Activated CD8-positive, alpha-beta memory T cell treated with anti-CD3 and anti-CD28 coated beads, Interleukin-2, amount 10 ng/mL, durations not matched to agents 7 days and 5 days (primary cell): ENCODE measurements at regions not wholly inside any gene's neighbourhood (a gene's known extent, or its start where the extent isn't known, plus 50 kb on each side); places are given as distances from the start of the nearest gene placed in this dataset.
"Not testable (repeated sequence)": the region's sequence is repeated elsewhere in the genome, so short reads cannot be mapped to it uniquely, and the experiment has no call there.

ENCODE experiments used
- ATAC-seq: fragments of 150-1000 bp; cut with Tn5 transposase; one replicate; pipeline ENCODE4 v1.10.0; 2021; ENCODE audit warnings: moderate library complexity
- CTCF ChIA-PET: fragments of 350-600 bp; sonication (Branson Sonifier 250); formaldehyde crosslinking; loops from one replicate; lab custom pipeline; 2021; ENCODE audit warnings: antibody characterized with exemption; lab: Charles Lee
- DNase-seq: peaks from one replicate; pipeline ENCODE4 v3.0.0-alpha.2; 2020
- H3K27ac Mint-ChIP-seq: one replicate; pipeline ENCODE4 v1.8.0; 2021; ENCODE audit warnings: mild to moderate bottlenecking, mixed read lengths
- H3K27me3 Mint-ChIP-seq: one replicate; pipeline ENCODE4 v1.8.0; 2021; ENCODE audit warnings: mixed read lengths
- H3K36me3 Mint-ChIP-seq: one replicate; pipeline ENCODE4 v1.8.0; 2021; ENCODE audit warnings: mild to moderate bottlenecking, mixed read lengths
- H3K4me1 Mint-ChIP-seq: one replicate; pipeline ENCODE4 v1.8.0; 2021; ENCODE audit warnings: mixed read lengths
- H3K4me3 Mint-ChIP-seq: one replicate; pipeline ENCODE4 v1.8.0; 2021; ENCODE audit warnings: mild to moderate bottlenecking, moderate library complexity, mixed read lengths
- H3K9me3 Mint-ChIP-seq: one replicate; pipeline ENCODE4 v1.8.0; 2022; ENCODE audit warnings: low read depth, mixed read lengths

DNA sequence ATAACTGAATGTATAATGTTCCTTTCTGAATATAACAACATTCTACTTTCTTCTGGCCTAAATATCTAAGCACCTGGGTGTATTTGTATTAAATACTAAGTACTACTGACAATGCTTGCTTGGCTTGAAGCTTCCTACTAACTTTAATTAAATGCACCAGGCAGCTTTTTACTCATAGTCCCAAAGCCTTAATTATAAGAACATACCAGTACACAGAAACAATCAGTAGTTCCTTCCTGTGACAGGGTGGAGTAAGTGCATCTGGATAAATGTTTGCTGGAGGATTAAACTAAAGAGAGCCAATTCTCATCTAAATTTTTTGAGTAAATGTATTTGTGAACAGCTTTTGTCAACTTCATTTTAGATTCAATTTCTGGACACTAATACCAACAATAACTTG lies 558.6 kb upstream of the SEMA6A start:
- H3K4me3 Mint-ChIP-seq = no peak overlapping the region
- no peaks in the 10 kb centered on the region for H3K36me3 Mint-ChIP-seq
- peaks cover 7% of the 10 kb centered on the region for H3K9me3 Mint-ChIP-seq
- CTCF ChIA-PET = no interaction called here
- H3K27ac Mint-ChIP-seq = no peak overlapping the region
- no peaks in the 10 kb centered on the region for H3K4me1 Mint-ChIP-seq
- no peaks in the 10 kb centered on the region for H3K27me3 Mint-ChIP-seq
- ATAC-seq (no peak), DNase-seq (no peak)

DNA sequence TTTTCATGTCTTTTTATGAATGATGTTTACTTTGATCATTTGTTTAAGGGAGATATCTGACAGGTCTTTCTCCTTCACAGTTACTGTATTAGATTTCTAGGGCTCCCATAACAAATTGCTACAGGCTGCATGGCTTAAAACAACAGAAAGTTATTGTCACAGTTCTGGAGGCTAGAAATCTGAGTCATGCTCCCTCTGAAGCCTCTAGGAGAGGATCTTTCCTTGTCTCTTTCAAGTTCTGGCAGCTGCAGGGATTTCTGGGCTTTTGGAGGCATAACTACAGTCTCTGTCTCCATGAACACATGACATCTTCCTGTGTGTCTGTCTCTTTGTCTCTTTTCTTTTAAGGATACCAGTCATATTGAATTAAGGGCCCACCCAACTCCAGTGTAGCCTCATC lies 557.3 kb upstream of the SEMA6A start:
- CTCF ChIA-PET = no interaction called here
- Mint-ChIP-seq H3K36me3 (no peaks in the 10 kb centered on the region), H3K4me1 (no peaks in the 10 kb centered on the region), H3K27me3 (no peaks in the 10 kb centered on the region), H3K27ac (no peak overlapping the region), H3K9me3 (peaks cover 7% of the 10 kb centered on the region), H3K4me3 (no peak overlapping the region)
- DNase-seq (no peak), ATAC-seq (no peak)

DNA sequence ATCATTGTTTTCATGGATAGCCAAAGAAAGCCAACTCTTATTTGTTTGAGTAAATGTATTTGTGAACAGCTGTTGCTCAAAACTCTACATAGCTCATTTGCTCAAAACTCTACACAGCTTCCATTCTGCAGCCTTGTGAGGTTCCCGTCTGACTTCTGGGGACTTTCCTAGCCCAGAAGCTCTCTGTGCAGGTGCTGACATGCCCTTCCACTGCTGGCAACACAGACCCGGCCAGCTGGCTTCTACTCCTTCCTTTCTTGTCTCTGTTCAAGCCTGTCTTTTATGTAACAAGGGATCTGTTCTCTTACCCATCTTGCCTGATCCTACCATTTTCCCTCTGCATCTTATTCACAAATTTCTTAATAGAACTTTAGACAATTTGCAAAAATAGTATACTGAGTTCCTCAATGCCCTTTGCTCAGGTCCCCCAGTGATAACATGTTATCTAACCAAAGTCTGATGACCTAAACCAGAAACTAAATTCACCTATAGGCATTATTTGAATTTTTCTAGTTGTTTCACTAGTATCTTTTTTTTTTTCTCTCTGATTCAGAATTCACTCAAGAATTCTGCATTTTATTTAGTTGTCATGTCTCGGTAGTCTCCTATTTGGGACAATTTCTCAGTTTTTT lies 556.5 kb upstream of the SEMA6A start:
- DNase-seq (no peak), ATAC-seq (no peak)
- Mint-ChIP-seq H3K4me3 (no peak overlapping the region), H3K27me3 (no peaks in the 10 kb centered on the region), H3K27ac (no peak overlapping the region), H3K36me3 (no peaks in the 10 kb centered on the region), H3K9me3 (peaks cover 7% of the 10 kb centered on the region), H3K4me1 (no peaks in the 10 kb centered on the region)
- CTCF ChIA-PET = no interaction called here

DNA sequence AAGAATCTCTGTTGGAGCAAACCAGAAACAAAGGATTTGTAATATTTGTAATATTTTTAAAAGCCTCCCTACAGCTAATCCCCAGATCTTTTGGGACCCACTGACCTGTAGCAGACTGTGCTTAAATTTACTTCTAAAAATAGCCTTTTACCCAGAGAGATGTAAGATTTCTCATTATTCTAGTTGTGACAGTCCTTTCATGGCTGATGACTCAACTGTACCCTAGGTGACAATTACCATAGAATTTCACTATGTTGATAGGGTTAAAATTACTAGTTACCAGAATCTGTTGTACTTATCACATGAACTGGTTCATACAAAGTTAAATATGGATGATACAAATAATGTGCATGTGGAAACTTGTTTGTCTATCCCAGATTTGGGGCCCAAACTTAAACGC lies 543.9 kb upstream of the SEMA6A start:
- no peak for ATAC-seq
- H3K4me1 Mint-ChIP-seq = no peaks in the 10 kb centered on the region
- DNase-seq = no peak

DNA sequence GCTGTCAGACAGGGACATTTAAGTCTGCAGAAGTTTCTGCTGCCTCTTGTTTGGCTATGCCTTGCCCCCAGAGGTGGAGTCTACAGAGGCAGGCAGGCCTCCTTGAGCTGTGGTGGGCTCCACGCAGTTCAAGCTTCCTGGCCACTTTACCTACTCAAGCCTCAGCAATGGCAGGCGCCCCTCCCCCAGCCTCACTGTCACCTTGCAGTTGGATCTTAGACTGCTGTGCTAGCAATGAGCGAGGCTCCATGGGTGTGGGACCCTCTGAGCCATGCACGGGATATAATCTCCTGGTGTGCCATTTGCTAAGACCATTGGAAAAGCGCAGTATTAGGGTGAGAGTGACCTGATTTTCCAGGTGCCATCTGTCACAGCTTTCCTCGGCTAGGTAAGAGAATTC lies 542.7 kb upstream of the SEMA6A start:
- ATAC-seq, H3K4me1 Mint-ChIP-seq, H3K4me3 Mint-ChIP-seq, H3K27me3 Mint-ChIP-seq, H3K9me3 Mint-ChIP-seq, H3K36me3 Mint-ChIP-seq, CTCF ChIA-PET, H3K27ac Mint-ChIP-seq, DNase-seq: not testable (repeated sequence)

More for the DNA sequence above, 543.9 kb upstream of the SEMA6A start:
- H3K27me3 Mint-ChIP-seq = no peaks in the 10 kb centered on the region
- H3K9me3 Mint-ChIP-seq = peaks cover 3% of the 10 kb centered on the region
- H3K27ac Mint-ChIP-seq = no peak overlapping the region
- no peaks in the 10 kb centered on the region for H3K36me3 Mint-ChIP-seq
- no peak overlapping the region for H3K4me3 Mint-ChIP-seq
- CTCF ChIA-PET = no interaction called here

DNA sequence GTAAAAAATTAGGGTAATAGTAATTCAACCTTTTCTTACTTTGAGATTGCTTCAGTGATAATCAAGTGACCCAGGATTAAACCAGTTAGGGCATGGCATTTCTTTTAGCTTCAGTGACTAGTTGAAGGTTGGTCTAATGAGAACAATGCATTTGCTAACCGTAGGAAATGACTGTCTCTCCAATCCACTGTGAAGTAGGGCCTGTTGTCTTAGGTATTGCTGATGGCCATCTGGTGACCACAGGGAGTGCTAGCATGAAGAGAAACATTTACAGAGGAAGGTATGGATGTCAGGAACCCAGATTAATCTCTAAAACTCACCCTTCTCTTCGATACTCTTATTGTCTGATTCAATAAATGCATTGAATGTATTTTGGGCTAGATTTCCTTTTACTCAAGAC lies 535.9 kb upstream of the SEMA6A start:
- Mint-ChIP-seq H3K4me3 (no peak overlapping the region), H3K9me3 (no peaks in the 10 kb centered on the region)
- CTCF ChIA-PET = no interaction called here

DNA sequence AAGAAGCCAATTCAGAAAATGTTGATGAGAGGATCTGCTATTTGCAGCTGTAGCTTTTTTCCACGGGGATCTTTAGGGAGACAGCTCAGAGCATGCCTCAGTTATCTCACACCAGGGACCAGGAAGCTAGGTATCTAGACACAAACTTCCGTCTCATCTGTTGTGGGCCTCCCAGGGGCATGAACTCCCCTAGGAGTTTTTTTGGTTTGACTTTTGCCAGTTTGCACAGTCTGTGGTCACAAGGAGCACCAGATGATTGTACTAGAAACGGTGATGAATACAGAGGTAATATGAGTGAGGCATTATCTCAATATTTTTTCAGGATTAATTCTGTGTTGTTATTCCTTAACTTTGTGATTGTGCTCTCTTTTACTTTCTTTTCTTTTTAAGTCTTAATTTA lies 533.2 kb upstream of the SEMA6A start:
- Mint-ChIP-seq H3K9me3 (no peaks in the 10 kb centered on the region), H3K4me1 (no peaks in the 10 kb centered on the region), H3K27me3 (no peaks in the 10 kb centered on the region), H3K4me3 (no peak overlapping the region), H3K36me3 (no peaks in the 10 kb centered on the region), H3K27ac (no peak overlapping the region)
- ATAC-seq (no peak), DNase-seq (no peak)
- CTCF ChIA-PET = no interaction called here

More for the DNA sequence above, 535.9 kb upstream of the SEMA6A start:
- Mint-ChIP-seq H3K4me1 (no peaks in the 10 kb centered on the region), H3K27ac (no peak overlapping the region), H3K36me3 (no peaks in the 10 kb centered on the region), H3K27me3 (no peaks in the 10 kb centered on the region)
- ATAC-seq (no peak), DNase-seq (no peak)

DNA sequence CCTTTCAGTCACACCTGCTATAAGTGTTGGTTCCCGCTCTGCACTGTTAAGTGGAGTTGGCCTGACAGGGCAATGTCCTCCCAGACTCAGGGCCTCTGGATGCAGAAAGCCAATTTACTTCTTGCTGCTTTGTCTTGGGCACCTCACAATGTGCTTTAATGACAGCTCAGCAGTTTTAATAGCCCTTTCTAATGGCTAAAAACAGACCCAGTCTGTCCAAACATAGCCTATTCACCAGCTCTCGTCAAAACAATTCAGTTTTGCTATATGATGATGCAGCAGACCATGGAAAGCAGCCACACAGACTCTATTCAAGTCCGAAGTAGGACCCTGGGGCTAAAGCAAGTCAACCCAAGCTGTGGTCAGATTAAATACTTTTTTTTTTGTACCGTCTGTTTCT lies 529.1 kb upstream of the SEMA6A start:
- Mint-ChIP-seq H3K27me3 (no peaks in the 10 kb centered on the region), H3K27ac (no peak overlapping the region)
- ATAC-seq = no peak

DNA sequence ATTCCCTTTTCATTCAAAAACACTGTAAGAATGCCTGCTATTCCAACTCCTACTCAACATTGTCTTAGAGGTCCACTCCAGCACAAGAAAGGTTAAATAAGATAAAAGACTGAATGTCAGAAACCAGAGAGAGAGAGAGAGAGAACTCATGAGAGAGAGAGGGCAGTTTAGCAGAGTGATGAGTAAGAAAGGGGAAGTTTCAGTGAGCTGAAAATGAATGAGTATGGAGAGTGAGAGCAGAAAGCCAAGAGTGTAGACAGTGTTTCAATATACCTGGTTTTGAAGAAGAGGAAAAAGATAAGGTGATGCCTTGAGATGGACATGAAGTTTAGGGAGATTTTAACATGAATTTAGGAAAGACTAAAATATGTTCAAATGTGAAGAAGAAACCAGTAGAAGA lies 528.0 kb upstream of the SEMA6A start:
- Mint-ChIP-seq H3K27me3 (no peaks in the 10 kb centered on the region), H3K27ac (no peak overlapping the region), H3K4me1 (no peaks in the 10 kb centered on the region), H3K4me3 (no peak overlapping the region), H3K36me3 (no peaks in the 10 kb centered on the region), H3K9me3 (peaks cover 1% of the 10 kb centered on the region)
- ATAC-seq = no peak
- DNase-seq = no peak
- CTCF ChIA-PET = no interaction called here

More for the DNA sequence above, 529.1 kb upstream of the SEMA6A start:
- peaks cover 1% of the 10 kb centered on the region for H3K9me3 Mint-ChIP-seq
- no peak for DNase-seq
- H3K36me3 Mint-ChIP-seq = no peaks in the 10 kb centered on the region
- H3K4me3 Mint-ChIP-seq = no peak overlapping the region
- H3K4me1 Mint-ChIP-seq = no peaks in the 10 kb centered on the region
- CTCF ChIA-PET = no interaction called here

DNA sequence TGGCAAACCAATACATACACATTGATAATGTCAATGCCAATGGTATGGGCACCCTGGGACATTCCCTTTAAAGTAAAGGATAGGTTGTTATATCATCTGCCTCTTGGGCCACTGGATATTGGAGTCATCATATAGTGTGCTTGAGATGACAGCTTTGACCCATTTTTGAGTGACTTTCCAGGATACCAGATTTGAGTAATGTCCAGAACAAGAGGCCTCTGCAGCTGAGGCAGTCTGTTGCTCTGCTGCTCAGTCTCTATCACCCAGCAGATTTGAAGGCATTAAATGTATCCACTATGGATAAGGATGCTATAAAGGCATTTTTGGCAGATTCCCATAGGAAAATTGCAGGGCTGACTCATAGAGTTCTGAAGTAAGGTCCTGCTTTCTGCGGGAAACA lies 525.6 kb upstream of the SEMA6A start:
- Mint-ChIP-seq H3K27ac (no peak overlapping the region), H3K27me3 (no peaks in the 10 kb centered on the region), H3K36me3 (no peaks in the 10 kb centered on the region), H3K4me3 (no peak overlapping the region), H3K9me3 (peaks cover 1% of the 10 kb centered on the region), H3K4me1 (no peaks in the 10 kb centered on the region)
- ATAC-seq = no peak
- no peak for DNase-seq
- CTCF ChIA-PET = no interaction called here

DNA sequence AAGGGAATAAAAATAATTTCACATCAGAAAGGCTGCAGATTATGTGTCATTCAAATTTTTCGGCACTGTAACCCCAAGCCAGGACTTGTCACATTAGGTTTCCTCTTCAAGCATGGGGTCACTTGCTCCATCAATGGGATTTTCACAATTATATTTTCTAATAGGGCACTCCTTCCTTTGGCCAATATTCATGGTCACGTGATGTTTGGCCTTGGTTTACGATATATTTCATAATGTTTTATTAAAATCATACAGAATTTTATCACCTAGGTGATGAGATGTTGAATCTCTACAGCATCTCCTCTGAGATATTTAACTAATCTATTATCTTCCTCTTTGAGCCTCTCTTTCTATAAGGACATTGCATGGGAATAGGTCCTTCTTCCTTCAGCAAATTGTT lies 523.5 kb upstream of the SEMA6A start:
- no peak overlapping the region for H3K4me3 Mint-ChIP-seq
- no peak for DNase-seq
- ATAC-seq = no peak
- no peaks in the 10 kb centered on the region for H3K36me3 Mint-ChIP-seq
- no peaks in the 10 kb centered on the region for H3K27me3 Mint-ChIP-seq
- H3K9me3 Mint-ChIP-seq = peaks cover 4% of the 10 kb centered on the region
- H3K27ac Mint-ChIP-seq = no peak overlapping the region
- no peaks in the 10 kb centered on the region for H3K4me1 Mint-ChIP-seq
- CTCF ChIA-PET = interaction anchor here (0.7 kb wide), 1 partner anchor 66 kb away, joined by 3 read pairs; no protein-coding TSS in a partner anchor

DNA sequence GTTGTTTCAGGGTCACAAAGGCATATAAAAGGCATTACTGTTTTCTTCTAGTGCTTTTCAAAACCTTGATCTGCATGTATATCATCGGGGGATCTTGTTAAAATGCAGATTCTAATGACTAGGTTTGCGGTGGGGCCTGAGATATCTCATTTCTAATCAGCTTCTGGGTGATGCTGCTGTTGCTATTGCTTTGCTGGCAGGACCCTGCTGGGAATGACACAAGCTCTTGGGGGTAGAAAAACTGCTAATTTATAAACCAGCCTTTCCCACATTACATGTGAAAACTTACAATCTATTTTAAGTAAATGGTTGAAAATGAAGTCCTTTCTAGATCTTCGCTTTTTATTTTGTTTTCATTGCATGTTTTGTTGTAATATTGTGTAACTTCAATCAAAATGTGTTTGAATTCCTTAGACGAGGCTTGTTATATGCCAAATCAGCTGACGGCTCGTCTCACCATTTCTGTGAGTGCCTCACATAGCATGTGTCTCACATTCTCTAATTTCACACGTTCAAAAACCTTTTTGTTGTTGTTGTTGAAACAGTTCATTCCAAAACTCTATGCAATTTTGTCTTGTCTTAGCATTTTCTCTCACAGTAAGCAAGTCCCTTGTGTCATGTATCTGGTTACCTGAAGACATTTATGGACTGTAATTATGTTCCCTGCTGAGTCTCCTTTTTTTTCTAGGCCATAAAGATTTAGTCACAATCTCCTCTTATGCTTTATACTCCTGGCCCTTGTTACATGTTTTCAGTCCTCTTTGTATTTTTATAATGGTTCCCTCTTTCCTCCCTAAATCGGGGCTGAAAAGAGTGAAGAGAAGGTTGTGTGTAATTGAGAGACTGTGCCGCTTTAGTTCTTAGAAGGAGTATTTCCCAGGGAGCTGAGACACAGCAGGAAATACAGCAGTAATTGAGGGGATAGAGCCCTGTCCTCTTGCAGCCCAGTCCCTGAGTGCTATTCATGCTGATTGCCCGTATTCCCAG lies 521.0 kb upstream of the SEMA6A start:
- CTCF ChIA-PET = no interaction called here
- H3K4me3 Mint-ChIP-seq = no peak overlapping the region
- ATAC-seq (no peak), DNase-seq (no peak)
- H3K27me3 Mint-ChIP-seq = no peaks in the 10 kb centered on the region
- peaks cover 4% of the 10 kb centered on the region for H3K9me3 Mint-ChIP-seq
- H3K4me1 Mint-ChIP-seq = no peaks in the 10 kb centered on the region
- H3K27ac Mint-ChIP-seq = no peak overlapping the region
- H3K36me3 Mint-ChIP-seq = no peaks in the 10 kb centered on the region

DNA sequence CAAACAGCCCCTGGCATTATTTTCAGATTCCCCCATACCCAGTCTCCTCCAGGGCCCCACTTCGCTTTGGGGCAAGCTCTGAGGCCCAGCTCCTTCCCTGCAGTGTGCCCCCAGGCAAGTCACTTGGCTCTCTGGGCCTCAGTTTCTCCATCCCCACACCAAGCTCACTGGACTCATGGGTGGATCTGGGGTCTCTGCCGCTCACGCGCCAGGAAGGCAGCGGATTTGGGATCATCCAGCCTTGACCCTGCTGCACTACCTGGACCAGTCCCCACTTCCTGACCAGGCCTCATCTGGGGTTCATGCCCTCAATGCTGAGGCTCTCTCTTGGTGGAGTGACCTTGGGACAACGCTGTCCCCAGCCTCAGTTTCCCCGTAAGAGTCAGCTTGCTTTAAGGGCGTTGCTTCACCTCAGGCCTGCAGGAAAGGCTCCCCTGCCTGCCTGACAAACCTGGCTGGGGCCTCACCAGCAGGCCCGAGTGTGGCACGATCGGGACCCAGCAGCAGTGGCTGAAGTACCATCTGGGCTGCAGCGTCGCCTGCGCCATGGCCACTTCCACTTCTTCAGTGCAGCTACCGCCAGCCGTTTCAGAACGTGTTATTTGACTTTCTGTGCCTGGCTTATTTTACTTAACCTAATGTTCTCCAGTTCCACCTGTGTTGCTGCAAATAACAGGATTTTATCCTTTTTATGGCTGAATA lies 519.6 kb upstream of the SEMA6A start:
- no peaks in the 10 kb centered on the region for H3K27me3 Mint-ChIP-seq
- no peaks in the 10 kb centered on the region for H3K36me3 Mint-ChIP-seq
- peaks cover 3% of the 10 kb centered on the region for H3K9me3 Mint-ChIP-seq
- no peak for DNase-seq
- CTCF ChIA-PET = no interaction called here
- ATAC-seq = no peak
- no peak overlapping the region for H3K4me3 Mint-ChIP-seq
- H3K4me1 Mint-ChIP-seq = no peaks in the 10 kb centered on the region
- H3K27ac Mint-ChIP-seq = no peak overlapping the region
